H1 (cell line): ENCODE measurements at regions not wholly inside any gene's neighbourhood (a gene's known extent, or its start where the extent isn't known, plus 50 kb on each side); places are given as distances from the start of the nearest gene placed in this dataset.

ENCODE experiments used
- CTCF ChIA-PET: fragments of 300-600 bp; sonication (Branson Sonifier 250); formaldehyde crosslinking; loops from one replicate; lab custom pipeline; 2021; ENCODE audit not compliant: partially characterized antibody; lab: Charles Lee
- POLR2A ChIA-PET: fragments of 300-600 bp; sonication (Branson Sonifier 250); formaldehyde crosslinking; loops from one replicate; lab custom pipeline; 2021; ENCODE audit warnings: inconsistent platforms; ENCODE audit not compliant: partially characterized antibody; lab: Charles Lee
- DNase-seq, 2 experiments: peaks; one replicate each; pipeline versions ENCODE4 v3.0.0 to v3.0.0-alpha.2; 2010 to 2022; ENCODE audit warnings: low spot score in 2 of 2, low read depth in 1 of 2, mixed read lengths in 1 of 2
- FAIRE-seq: peaks from 2 replicates; lab custom pipeline; 2011; peaks lifted over from hg19 to GRCh38; lab: Jason Lieb, UNC
- H2AFZ ChIP-seq: 2 replicates; pipeline ENCODE4 v1.8.1; 2012; ENCODE audit warnings: low read length, inconsistent platforms
- H2AK5ac ChIP-seq: 2 replicates; pipeline ENCODE4 v1.6.1; 2013; ENCODE audit warnings: low read depth, low read length
- H2BK120ac ChIP-seq: replicated peaks from 2 replicates; pipeline ENCODE3; 2013; ENCODE audit warnings: low read depth, low read length, inconsistent platforms
- H2BK12ac ChIP-seq: 2 replicates; pipeline ENCODE4 v1.6.1; 2013; ENCODE audit warnings: low read depth, low read length
- H2BK15ac ChIP-seq: 2 replicates; pipeline ENCODE4 v1.6.1; 2013; ENCODE audit warnings: low read length
- H2BK20ac ChIP-seq: 2 replicates; pipeline ENCODE4 v1.6.1; 2013; ENCODE audit warnings: low read length
- H2BK5ac ChIP-seq: 2 replicates; pipeline ENCODE4 v1.6.1; 2013; ENCODE audit warnings: low read depth, low read length
- H3K14ac ChIP-seq: 2 replicates; pipeline ENCODE4 v1.6.1; 2013; ENCODE audit warnings: inconsistent platforms; ENCODE audit not compliant: insufficient read length
- H3K18ac ChIP-seq: 2 replicates; pipeline ENCODE4 v1.6.1; 2013; ENCODE audit warnings: low read length; ENCODE audit errors: extremely low read depth
- H3K23ac ChIP-seq: 2 replicates; pipeline ENCODE4 v1.6.1; 2013; ENCODE audit warnings: inconsistent platforms; ENCODE audit not compliant: insufficient read length
- H3K23me2 ChIP-seq: 2 replicates; pipeline ENCODE4 v1.6.1; 2013; ENCODE audit warnings: low read depth, low read length
- H3K27ac ChIP-seq: 2 replicates; pipeline ENCODE4 v1.6.1; 2011; ENCODE audit warnings: low read depth, low read length, inconsistent platforms
- H3K27me3 ChIP-seq, 4 experiments: replicated peaks in 1 of 4; 1 replicate in 1 of 4; 2 replicates in 3 of 4; pipeline versions ENCODE4 v1.6.1 to v1.8.1; 2011 to 2013; ENCODE audit warnings: low read length in 3 of 4, mild to moderate bottlenecking in 3 of 4, inconsistent platforms in 2 of 4, mixed read lengths in 2 of 4, moderate library complexity in 1 of 4; ENCODE audit not compliant: control insufficient read depth in 3 of 4, insufficient read depth in 3 of 4; ENCODE audit errors: extremely low read depth in 1 of 4
- H3K36me3 ChIP-seq, 4 experiments: 2 replicates each; pipeline versions ENCODE4 v1.6.1 to v1.8.1; 2011 to 2013; ENCODE audit warnings: mild to moderate bottlenecking in 4 of 4, low read length in 3 of 4, moderate library complexity in 2 of 4, control low read depth in 1 of 4, inconsistent platforms in 1 of 4; ENCODE audit not compliant: insufficient read depth in 4 of 4, control insufficient read depth in 2 of 4
- H3K4ac ChIP-seq: replicated peaks from 2 replicates; pipeline ENCODE3; 2013; ENCODE audit warnings: low read length, low read depth, mixed read lengths, inconsistent platforms; ENCODE audit not compliant: insufficient read length
- H3K4me1 ChIP-seq, 4 experiments: replicated peaks in 1 of 4; 1 replicate in 1 of 4; 2 replicates in 3 of 4; pipeline versions ENCODE4 v1.6.1 to v1.8.1; 2011 to 2013; ENCODE audit warnings: low read length in 3 of 4, inconsistent platforms in 2 of 4, mixed read lengths in 1 of 4; ENCODE audit not compliant: insufficient read depth in 4 of 4, control insufficient read depth in 3 of 4
- H3K4me2 ChIP-seq, 2 experiments: 2 replicates each; pipeline versions ENCODE4 v1.6.1 to v1.8.1; 2011 to 2013; ENCODE audit warnings: low read depth in 2 of 2, low read length in 2 of 2, control low read depth in 1 of 2, inconsistent platforms in 1 of 2, mild to moderate bottlenecking in 1 of 2; ENCODE audit not compliant: insufficient read depth in 1 of 2
- H3K4me3 ChIP-seq, 4 experiments: fragments of 200-600, 300-600 bp in 1 of 4; sonication (generic), shearing (Covaris generic), sonication (Bioruptor Twin) in 1 of 4; 2 replicates each; pipeline versions ENCODE4 v1.5.1 to v1.8.1; 2011 to 2016; ENCODE audit warnings: low read length in 4 of 4, low read depth in 3 of 4, control low read depth in 2 of 4, inconsistent platforms in 2 of 4, mild to moderate bottlenecking in 2 of 4, mixed read lengths in 1 of 4, moderate library complexity in 1 of 4; ENCODE audit not compliant: insufficient read depth in 2 of 4; ENCODE audit errors: extremely low read depth in 1 of 4
- H3K56ac ChIP-seq: replicated peaks from 2 replicates; pipeline ENCODE3; 2013; ENCODE audit warnings: low read depth, mild to moderate bottlenecking, mixed read lengths, low read length, inconsistent platforms; ENCODE audit not compliant: insufficient read length
- H3K79me1 ChIP-seq: 2 replicates; pipeline ENCODE4 v1.6.1; 2013; ENCODE audit warnings: low read depth, low read length, control low read depth
- H3K79me2 ChIP-seq, 2 experiments: 2 replicates each; pipeline versions ENCODE4 v1.6.1 to v1.8.1; 2012 to 2013; ENCODE audit warnings: low read length in 2 of 2, mild to moderate bottlenecking in 2 of 2, inconsistent platforms in 1 of 2; ENCODE audit not compliant: insufficient read depth in 2 of 2, control insufficient read depth in 1 of 2
- H3K9ac ChIP-seq, 4 experiments: replicated peaks in 1 of 4; 1 replicate in 1 of 4; 2 replicates in 3 of 4; pipeline versions ENCODE4 v1.6.1 to v1.8.1; 2011 to 2013; ENCODE audit warnings: low read depth in 3 of 4, low read length in 3 of 4, control low read depth in 2 of 4, mild to moderate bottlenecking in 2 of 4, moderate library complexity in 2 of 4, inconsistent platforms in 1 of 4; ENCODE audit errors: extremely low read depth in 1 of 4
- H3K9me3 ChIP-seq, 2 experiments: 2 replicates each; pipeline versions ENCODE4 v1.6.1 to v1.8.1; 2012 to 2013; ENCODE audit warnings: mild to moderate bottlenecking in 2 of 2, moderate library complexity in 2 of 2, control low read depth in 1 of 2, inconsistent platforms in 1 of 2, low read depth in 1 of 2, low read length in 1 of 2, mixed read lengths in 1 of 2; ENCODE audit not compliant: insufficient read depth in 2 of 2
- H4K20me1 ChIP-seq, 2 experiments: replicated peaks in 1 of 2; 2 replicates each; pipeline versions ENCODE3 to v1.8.1; 2011 to 2013; ENCODE audit warnings: inconsistent platforms in 2 of 2, low read length in 2 of 2, mild to moderate bottlenecking in 1 of 2; ENCODE audit not compliant: insufficient read depth in 2 of 2, control insufficient read depth in 1 of 2
- H4K5ac ChIP-seq: 2 replicates; pipeline ENCODE4 v1.6.1; 2013; ENCODE audit warnings: low read length, low read depth, mixed read lengths, inconsistent platforms; ENCODE audit not compliant: insufficient read length
- H4K8ac ChIP-seq: 2 replicates; pipeline ENCODE4 v1.8.0; 2013; ENCODE audit warnings: mild to moderate bottlenecking, moderate library complexity, low read length, inconsistent platforms; ENCODE audit not compliant: insufficient read depth; ENCODE audit errors: extremely low read depth
- H4K91ac ChIP-seq: replicated peaks from 2 replicates; pipeline ENCODE3; 2013; ENCODE audit warnings: low read length, mixed read lengths, inconsistent platforms; ENCODE audit not compliant: insufficient read length
- FOSL1 ChIP-seq: IDR thresholded peaks from 2 replicates; pipeline ENCODE4 v1.6.1; 2011; ENCODE audit warnings: mild to moderate bottlenecking, low read depth, low read length, moderate library complexity; ENCODE audit not compliant: insufficient read depth
- GTF2F1 ChIP-seq: IDR thresholded peaks from 2 replicates; pipeline ENCODE4 v1.6.1; 2012; ENCODE audit warnings: low read depth, low read length, improper control_type of control experiment, borderline replicate concordance
- JUN ChIP-seq: IDR thresholded peaks from 2 replicates; pipeline ENCODE4 v1.6.1; 2011; ENCODE audit warnings: low read depth, mild to moderate bottlenecking, improper control_type of control experiment, low read length
- SP2 ChIP-seq: IDR thresholded peaks from 2 replicates; pipeline ENCODE4 v1.6.1; 2012; ENCODE audit warnings: mild to moderate bottlenecking, low read length, inconsistent platforms
- SP4 ChIP-seq: IDR thresholded peaks from 2 replicates; pipeline ENCODE4 v1.6.1; 2012; ENCODE audit warnings: low read length, inconsistent platforms
- SRF ChIP-seq: IDR thresholded peaks from 2 replicates; pipeline ENCODE4 v1.6.1; 2011; ENCODE audit warnings: mild to moderate bottlenecking, low read depth, low read length, moderate library complexity
- TBP ChIP-seq: IDR thresholded peaks from 2 replicates; pipeline ENCODE4 v1.6.1; 2011; ENCODE audit warnings: low read depth, low read length, improper control_type of control experiment
- TEAD4 ChIP-seq: IDR thresholded peaks from 2 replicates; pipeline ENCODE4 v1.6.1; 2012; ENCODE audit warnings: low read depth, low read length, inconsistent platforms, mixed read lengths
- WGBS, 2 experiments: shearing (Covaris generic) in 1 of 2; methylation state at CpG; one replicate each; pipeline versions ENCODE4 v1.1.6 to v1.1.7; 2013 to 2015; ENCODE audit warnings: low lambda C conversion rate in 2 of 2, mixed read lengths in 2 of 2, inconsistent platforms in 1 of 2, low coverage in 1 of 2, missing lambda C conversion rate in 1 of 2; ENCODE audit not compliant: insufficient replicate concordance in 2 of 2, insufficient coverage in 1 of 2, insufficient read length in 1 of 2; ENCODE audit errors: extremely low coverage in 1 of 2, missing lambda C conversion rate in 1 of 2; 5-methylcytosine and 5-hydroxymethylcytosine counted together
- TF ChIP-seq, protein P1 (sequence below): IDR thresholded peaks from 2 replicates; pipeline ENCODE4 v1.6.1; 2012; ENCODE audit warnings: inconsistent platforms

DNA sequence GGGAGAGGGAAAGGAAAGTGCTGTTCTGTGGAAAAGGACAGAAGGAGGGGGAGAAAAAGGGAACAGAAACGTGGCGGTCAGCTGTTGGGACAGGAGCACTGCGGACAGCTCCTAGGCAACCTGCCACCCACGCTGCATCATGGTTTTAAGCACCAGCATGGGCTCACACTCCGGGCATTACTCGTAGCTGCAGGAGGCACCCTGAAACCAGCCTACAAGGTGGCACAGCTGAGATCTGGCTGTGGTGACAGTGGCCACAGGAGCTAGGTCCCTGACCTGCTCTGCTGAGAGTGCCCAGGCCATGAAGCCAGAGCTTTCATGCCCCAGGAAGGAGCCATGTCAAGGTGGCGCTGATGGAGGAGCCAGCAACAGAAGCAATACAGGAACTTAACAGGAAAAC lies 161.4 kb upstream of the ST8SIA2 start:
- CTCF ChIA-PET = interaction anchor here (1.0 to 3.4 kb wide), 3 partner anchors 9 to 141 kb away, joined by 3 to 19 read pairs (median 3); no protein-coding TSS in a partner anchor
- H4K91ac ChIP-seq = no peak overlapping the region
- no peaks in the 10 kb centered on the region for H3K27me3 ChIP-seq
- no peak for TF ChIP-seq GTF2F1
- no peak for TF ChIP-seq SP2
- no peak for TF ChIP-seq SP4
- TF ChIP-seq SRF = no peak
- no peak for TF ChIP-seq TBP
- TF ChIP-seq TEAD4 = no peak
- no peak for TF ChIP-seq FOSL1
- TF ChIP-seq, protein P1, sequence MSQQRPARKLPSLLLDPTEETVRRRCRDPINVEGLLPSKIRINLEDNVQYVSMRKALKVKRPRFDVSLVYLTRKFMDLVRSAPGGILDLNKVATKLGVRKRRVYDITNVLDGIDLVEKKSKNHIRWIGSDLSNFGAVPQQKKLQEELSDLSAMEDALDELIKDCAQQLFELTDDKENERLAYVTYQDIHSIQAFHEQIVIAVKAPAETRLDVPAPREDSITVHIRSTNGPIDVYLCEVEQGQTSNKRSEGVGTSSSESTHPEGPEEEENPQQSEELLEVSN = no peak
- no peak for TF ChIP-seq JUN
- H3K14ac ChIP-seq = no peak overlapping the region
- H2AK5ac ChIP-seq = no peak overlapping the region
- H3K79me1 ChIP-seq = no peaks in the 10 kb centered on the region
- no peak overlapping the region for H3K18ac ChIP-seq
- no peak overlapping the region for H3K23ac ChIP-seq
- no peak overlapping the region for H2BK20ac ChIP-seq
- no peak overlapping the region for H2BK5ac ChIP-seq
- H4K20me1 ChIP-seq = no peaks in the 10 kb centered on the region
- H3K56ac ChIP-seq = no peak overlapping the region
- H3K4me1 ChIP-seq = no peaks in the 10 kb centered on the region; a peak in 1 of 7 replicates
- H2BK120ac ChIP-seq = no peak overlapping the region
- H4K5ac ChIP-seq = no peak overlapping the region
- no peak overlapping the region for H3K9ac ChIP-seq
- no peak overlapping the region for H2BK15ac ChIP-seq
- no peak overlapping the region for H2AFZ ChIP-seq
- H3K4ac ChIP-seq = no peak overlapping the region
- no peak for FAIRE-seq
- DNase-seq = no peak
- no peaks in the 10 kb centered on the region for H3K79me2 ChIP-seq
- no peak overlapping the region for H3K4me3 ChIP-seq
- H3K23me2 ChIP-seq = no peaks in the 10 kb centered on the region
- no peak overlapping the region for H2BK12ac ChIP-seq
- no peak overlapping the region for H3K4me2 ChIP-seq
- no peaks in the 10 kb centered on the region for H3K9me3 ChIP-seq
- 78% methylated on average over 7 of the region's 7 CpGs; no CpG with 5 or more reads in 1 of the 2 experiments for WGBS, 2 experiments
- H3K36me3 ChIP-seq = no peaks in the 10 kb centered on the region
- H3K27ac ChIP-seq = no peak overlapping the region
- POLR2A ChIA-PET = interaction anchor here (0.6 kb wide), 1 partner anchor 1061 kb away, joined by 3 read pairs; no protein-coding TSS in a partner anchor
- no peak overlapping the region for H4K8ac ChIP-seq
